ENCODE measurements at regions not wholly inside any gene's neighbourhood (a gene's known extent, or its start where the extent isn't known, plus 50 kb on each side); places are given as distances from the start of the nearest gene placed in this dataset.

GRCh38 chr6:11398451-11399326 is 138.9 kb upstream of the TMEM170B start:
- no peak for TF ChIP-seq CTCF (IDR thresholded peaks at IDR 0.05)
- TF ChIP-seq EP300 (IDR thresholded peaks at IDR 0.05): no peak

Measured in upper lobe of left lung (tissue), 4 donors.